ENCODE measurements at regions not wholly inside any gene's neighbourhood (a gene's known extent, or its start where the extent isn't known, plus 50 kb on each side); places are given as distances from the start of the nearest gene placed in this dataset.
"Not testable (repeated sequence)": the region's sequence is repeated elsewhere in the genome, so short reads cannot be mapped to it uniquely, and the experiment has no call there.

DNA sequence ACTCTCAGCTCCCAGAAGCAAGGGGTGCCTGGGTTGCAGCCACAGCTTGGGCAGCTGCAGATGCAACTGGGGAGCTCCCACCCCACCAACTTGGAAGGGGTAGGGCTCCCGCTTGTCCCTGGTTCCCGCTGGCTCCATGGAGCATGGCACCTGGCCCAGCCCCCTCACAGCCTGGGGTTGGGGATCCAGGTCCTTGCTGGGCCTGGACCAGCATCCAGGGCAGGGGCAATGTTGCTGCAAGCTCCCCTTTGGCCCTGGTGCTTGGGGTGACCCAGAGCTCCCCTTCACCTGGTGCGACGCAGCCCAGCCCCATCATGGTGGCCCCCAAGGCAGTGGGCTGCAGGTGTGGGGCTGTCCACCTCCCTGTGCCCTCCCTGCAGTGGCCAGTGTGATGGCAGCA is 99.6 kb upstream of the FRMD4B start:
- Mint-ChIP-seq H3K27ac (no peak overlapping the region), H3K4me1 (no peaks in the 10 kb centered on the region), H3K4me3 (no peak overlapping the region), H3K27me3 (peaks cover 7% of the 10 kb centered on the region), H3K9me3 (no peaks in the 10 kb centered on the region), H3K36me3 (ENCODE audit: low read depth) (no peaks in the 10 kb centered on the region)
- ATAC-seq (no peak), DNase-seq (no peak)

- ATAC-seq (no peak), DNase-seq (no peak)
- no peaks in the 10 kb centered on the region for H3K4me1 Mint-ChIP-seq
- no peak overlapping the region for H3K4me3 Mint-ChIP-seq
- no peaks in the 10 kb centered on the region for H3K36me3 Mint-ChIP-seq (ENCODE audit: low read depth)
- no peaks in the 10 kb centered on the region for H3K9me3 Mint-ChIP-seq
- H3K27ac Mint-ChIP-seq: no peak overlapping the region
- peaks cover 7% of the 10 kb centered on the region for H3K27me3 Mint-ChIP-seq
These were observed 98.9 kb upstream of the FRMD4B start for GRCh38 chr3:69484507-69485393.

GRCh38 chr3:69483449-69483848 is 97.6 kb upstream of the FRMD4B start:
- DNase-seq (no peak), ATAC-seq (no peak)
- Mint-ChIP-seq H3K4me3 (no peak overlapping the region), H3K27ac (no peak overlapping the region), H3K27me3 (peaks cover 7% of the 10 kb centered on the region), H3K9me3 (no peaks in the 10 kb centered on the region), H3K4me1 (no peaks in the 10 kb centered on the region), H3K36me3 (ENCODE audit: low read depth) (no peaks in the 10 kb centered on the region)

DNA sequence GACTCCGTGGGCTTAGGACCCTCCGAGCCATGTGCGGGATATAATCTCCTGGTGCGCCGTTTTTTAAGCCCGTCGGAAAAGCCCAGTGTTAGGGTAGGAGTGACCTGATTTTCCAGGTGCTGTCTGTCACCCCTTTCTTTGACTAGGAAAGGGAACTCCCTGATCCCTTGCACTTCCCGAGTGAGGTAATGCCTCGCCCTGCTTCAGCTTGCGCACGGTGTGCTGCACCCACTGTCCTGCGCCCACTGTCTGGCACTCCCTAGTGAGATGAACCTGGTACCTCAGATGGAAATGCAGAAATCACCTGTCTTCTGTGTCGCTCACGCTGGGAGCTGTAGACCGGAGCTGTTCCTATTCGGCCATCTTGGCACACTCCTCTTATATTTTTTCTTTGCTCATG is 95.1 kb upstream of the FRMD4B start:
- H3K4me1 Mint-ChIP-seq; H3K36me3 Mint-ChIP-seq (ENCODE audit: low read depth); DNase-seq; H3K27me3 Mint-ChIP-seq; ATAC-seq; H3K4me3 Mint-ChIP-seq; H3K9me3 Mint-ChIP-seq; H3K27ac Mint-ChIP-seq: not testable (repeated sequence)

- H3K27me3 Mint-ChIP-seq: peaks cover 5% of the 10 kb centered on the region
- no peaks in the 10 kb centered on the region for H3K4me1 Mint-ChIP-seq
- ATAC-seq: no peak
- H3K36me3 Mint-ChIP-seq (ENCODE audit: low read depth): no peaks in the 10 kb centered on the region
- H3K4me3 Mint-ChIP-seq: no peak overlapping the region
- H3K27ac Mint-ChIP-seq: no peak overlapping the region
- DNase-seq: no peak
- peaks cover 5% of the 10 kb centered on the region for H3K9me3 Mint-ChIP-seq
These were observed 88.3 kb upstream of the FRMD4B start for GRCh38 chr3:69474186-69474585.

GRCh38 chr3:69472093-69472492 is 86.2 kb upstream of the FRMD4B start:
- Mint-ChIP-seq H3K4me3 (no peak overlapping the region), H3K27ac (no peak overlapping the region), H3K36me3 (ENCODE audit: low read depth) (no peaks in the 10 kb centered on the region), H3K9me3 (peaks cover 5% of the 10 kb centered on the region), H3K27me3 (peaks cover 8% of the 10 kb centered on the region), H3K4me1 (no peaks in the 10 kb centered on the region)
- DNase-seq: no peak
- ATAC-seq: no peak

DNA sequence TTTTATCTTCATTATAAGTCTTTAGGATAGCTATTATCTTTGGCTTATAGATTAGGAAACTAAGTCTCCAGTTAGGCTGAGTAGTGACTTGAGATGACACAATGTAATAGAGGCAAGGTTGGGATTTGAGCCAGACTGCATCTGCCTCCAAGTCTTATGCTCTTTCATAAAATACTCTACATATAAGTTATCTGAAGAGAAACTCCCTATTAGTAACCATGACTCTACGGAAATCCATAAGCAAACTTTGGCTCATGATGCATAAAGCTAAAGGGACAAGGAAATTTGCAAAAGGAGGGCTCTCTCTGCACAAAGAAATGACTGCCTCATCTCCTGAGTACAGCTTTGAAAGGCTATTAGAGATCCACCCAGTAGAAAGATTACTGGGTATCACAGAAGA is 77.6 kb upstream of the FRMD4B start:
- peaks cover 10% of the 10 kb centered on the region for H3K27me3 Mint-ChIP-seq
- DNase-seq (no peak), ATAC-seq (no peak)
- no peaks in the 10 kb centered on the region for H3K4me1 Mint-ChIP-seq
- no peak overlapping the region for H3K4me3 Mint-ChIP-seq
- no peak overlapping the region for H3K27ac Mint-ChIP-seq
- no peaks in the 10 kb centered on the region for H3K36me3 Mint-ChIP-seq (ENCODE audit: low read depth)
- H3K9me3 Mint-ChIP-seq: no peaks in the 10 kb centered on the region

GRCh38 chr3:69462826-69463100 is 76.9 kb upstream of the FRMD4B start:
- no peak overlapping the region for H3K4me3 Mint-ChIP-seq
- no peaks in the 10 kb centered on the region for H3K36me3 Mint-ChIP-seq (ENCODE audit: low read depth)
- H3K27me3 Mint-ChIP-seq: peaks cover 14% of the 10 kb centered on the region
- H3K4me1 Mint-ChIP-seq: no peaks in the 10 kb centered on the region
- H3K9me3 Mint-ChIP-seq: no peaks in the 10 kb centered on the region
- no peak overlapping the region for H3K27ac Mint-ChIP-seq
- no peak for DNase-seq
- no peak for ATAC-seq

DNA sequence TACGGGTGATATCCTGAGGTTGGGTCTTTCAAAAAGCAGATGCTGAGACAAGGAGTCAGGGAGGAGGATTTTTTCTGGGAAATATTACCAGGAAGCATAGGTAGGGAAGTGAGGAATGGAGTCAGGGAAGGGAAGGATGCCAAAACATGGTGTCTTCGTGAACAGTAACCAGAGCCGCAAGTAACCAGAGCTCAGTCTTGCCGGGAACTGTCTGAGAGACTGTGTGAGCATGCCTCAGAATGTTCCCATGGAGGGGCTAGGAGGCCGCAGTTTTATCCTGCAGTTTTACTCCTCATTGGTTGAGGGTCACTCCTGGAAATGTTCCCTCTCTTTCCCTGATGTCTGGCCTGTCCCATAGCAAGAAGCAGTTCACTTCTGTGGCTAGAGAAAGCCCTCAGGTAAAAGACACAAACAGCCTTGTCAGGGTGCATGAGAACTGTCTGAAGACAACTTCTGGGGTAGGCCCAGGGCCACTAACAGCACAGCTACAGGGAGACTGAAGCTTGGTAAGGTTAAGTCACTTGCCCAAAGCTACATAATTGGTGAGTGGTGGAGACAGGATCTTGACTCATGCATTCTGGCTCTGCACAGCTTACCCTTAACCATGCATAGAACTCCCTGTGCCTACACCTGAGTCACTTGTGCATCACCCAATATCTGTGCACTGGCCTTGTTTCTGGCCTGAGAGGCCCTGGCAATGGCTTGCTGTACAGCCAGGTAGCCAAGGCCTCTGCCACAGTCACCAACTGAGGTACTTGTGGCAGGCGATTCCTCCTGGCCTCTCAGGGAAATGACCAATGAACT is 76.3 kb upstream of the FRMD4B start:
- no peak overlapping the region for H3K27ac Mint-ChIP-seq
- DNase-seq (no peak), ATAC-seq (peak; percentile 40)
- H3K36me3 Mint-ChIP-seq (ENCODE audit: low read depth): no peaks in the 10 kb centered on the region
- H3K9me3 Mint-ChIP-seq: no peaks in the 10 kb centered on the region
- no peaks in the 10 kb centered on the region for H3K4me1 Mint-ChIP-seq
- peaks cover 11% of the 10 kb centered on the region for H3K27me3 Mint-ChIP-seq
- H3K4me3 Mint-ChIP-seq: no peak overlapping the region

DNA sequence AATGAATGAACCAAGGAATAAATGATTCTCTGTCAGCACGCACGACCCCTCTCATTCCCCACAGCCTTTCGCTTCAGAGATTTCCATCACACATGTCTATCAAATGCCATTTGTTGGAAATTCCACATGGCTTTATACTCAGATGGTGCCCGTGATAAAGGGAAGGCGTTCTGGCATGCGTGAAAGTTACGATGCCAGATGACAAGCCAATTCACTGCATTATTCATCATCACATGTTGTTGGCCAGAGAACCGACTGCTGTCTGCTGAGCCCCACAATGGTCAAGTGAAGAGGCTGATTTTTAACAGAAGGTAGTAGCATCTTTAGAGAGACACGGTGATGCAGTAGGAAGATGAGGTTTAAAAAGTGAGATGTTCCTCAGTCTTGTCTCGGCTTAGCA is 74.1 kb upstream of the FRMD4B start:
- no peak for ATAC-seq
- Mint-ChIP-seq H3K4me1 (no peaks in the 10 kb centered on the region), H3K36me3 (ENCODE audit: low read depth) (no peaks in the 10 kb centered on the region), H3K4me3 (no peak overlapping the region), H3K27me3 (peaks cover 9% of the 10 kb centered on the region), H3K9me3 (no peaks in the 10 kb centered on the region), H3K27ac (no peak overlapping the region)
- DNase-seq: no peak

- DNase-seq (no peak), ATAC-seq (no peak)
- H3K4me1 Mint-ChIP-seq: no peaks in the 10 kb centered on the region
- H3K27me3 Mint-ChIP-seq: peaks cover 5% of the 10 kb centered on the region
- H3K4me3 Mint-ChIP-seq: no peak overlapping the region
- H3K36me3 Mint-ChIP-seq (ENCODE audit: low read depth): no peaks in the 10 kb centered on the region
- H3K27ac Mint-ChIP-seq: no peak overlapping the region
- H3K9me3 Mint-ChIP-seq: no peaks in the 10 kb centered on the region
These were observed 73.0 kb upstream of the FRMD4B start for GRCh38 chr3:69458803-69459365.

DNA sequence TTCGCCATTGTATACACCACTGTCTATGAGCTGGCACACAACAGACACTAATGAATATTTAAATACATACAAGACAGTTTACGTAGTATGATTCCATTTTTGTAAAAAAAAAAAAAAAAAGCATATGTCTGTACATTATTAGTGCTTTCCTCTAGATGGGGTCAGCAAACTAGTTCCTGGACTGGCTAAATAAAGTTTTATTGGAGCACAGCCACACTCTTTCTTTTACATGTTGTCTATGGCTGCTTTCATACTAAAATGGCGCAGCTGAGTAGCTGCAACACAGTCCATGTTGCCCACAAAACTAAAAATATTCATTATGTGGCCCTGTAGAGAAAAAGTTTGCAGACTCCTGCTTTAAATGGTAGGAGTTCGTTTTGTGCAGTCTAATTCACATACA is 70.7 kb upstream of the FRMD4B start:
- no peak for DNase-seq
- ATAC-seq: no peak
- no peaks in the 10 kb centered on the region for H3K4me1 Mint-ChIP-seq

DNA sequence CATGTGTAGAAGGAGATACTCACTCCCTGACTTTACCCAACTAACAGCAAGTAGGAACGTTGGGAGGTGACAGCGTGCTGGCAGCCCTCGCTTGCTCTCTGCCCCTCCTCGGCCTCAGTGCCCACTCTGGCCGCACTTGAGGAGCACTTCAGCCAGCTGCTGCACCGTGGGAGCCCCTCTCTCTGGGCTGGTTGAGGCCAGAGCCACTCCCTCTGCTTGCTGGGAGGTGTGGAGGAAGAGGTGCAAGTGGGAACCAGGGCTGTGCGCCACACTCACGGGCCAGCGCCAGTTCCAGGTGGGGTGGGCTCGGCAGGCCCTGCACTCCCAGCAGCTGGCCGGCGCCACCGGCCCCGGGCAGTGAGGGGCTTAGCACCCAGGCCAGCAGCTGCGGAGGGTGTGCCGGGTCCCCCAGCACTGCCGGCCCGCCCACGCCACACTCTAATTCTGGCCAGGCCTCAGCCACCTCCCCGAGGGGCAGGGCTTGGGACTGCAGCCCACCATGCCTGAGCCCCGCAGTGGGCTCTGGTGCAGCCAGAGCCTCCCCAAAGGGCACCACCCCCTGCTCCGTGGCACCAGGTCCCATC is 68.4 kb upstream of the FRMD4B start:
- Mint-ChIP-seq H3K27ac (no peak overlapping the region), H3K27me3 (peaks cover 5% of the 10 kb centered on the region), H3K9me3 (no peaks in the 10 kb centered on the region), H3K36me3 (ENCODE audit: low read depth) (no peaks in the 10 kb centered on the region), H3K4me1 (no peaks in the 10 kb centered on the region), H3K4me3 (no peak overlapping the region)
- DNase-seq: no peak
- no peak for ATAC-seq

More for the DNA sequence above, 70.7 kb upstream of the FRMD4B start:
- no peak overlapping the region for H3K4me3 Mint-ChIP-seq
- H3K9me3 Mint-ChIP-seq: no peaks in the 10 kb centered on the region
- H3K27ac Mint-ChIP-seq: no peak overlapping the region
- H3K27me3 Mint-ChIP-seq: peaks cover 5% of the 10 kb centered on the region
- H3K36me3 Mint-ChIP-seq (ENCODE audit: low read depth): no peaks in the 10 kb centered on the region

DNA sequence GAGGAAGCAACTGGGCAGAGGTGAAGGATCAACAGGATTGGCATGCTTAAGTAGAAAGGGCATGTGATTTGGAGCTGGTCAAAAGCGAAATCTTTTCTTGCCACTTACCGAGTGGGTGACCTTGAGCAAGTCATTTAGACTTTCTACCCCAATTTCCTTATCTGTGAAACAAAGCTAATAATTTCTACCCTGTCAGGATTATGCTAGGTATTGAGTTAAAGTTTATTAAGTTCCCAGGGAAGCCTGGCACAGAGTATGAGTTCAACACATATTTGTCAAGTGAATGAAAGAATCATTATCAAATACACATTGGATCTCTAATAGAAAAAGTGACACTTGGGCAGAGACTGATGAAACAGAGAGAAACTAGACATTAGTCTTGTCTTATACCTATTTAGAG is 66.4 kb upstream of the FRMD4B start:
- ATAC-seq (no peak), DNase-seq (no peak)
- Mint-ChIP-seq H3K4me1 (no peaks in the 10 kb centered on the region), H3K27me3 (no peaks in the 10 kb centered on the region), H3K4me3 (no peak overlapping the region), H3K9me3 (no peaks in the 10 kb centered on the region), H3K36me3 (ENCODE audit: low read depth) (no peaks in the 10 kb centered on the region), H3K27ac (no peak overlapping the region)

GRCh38 chr3:69451594-69451993 is 65.7 kb upstream of the FRMD4B start:
- no peaks in the 10 kb centered on the region for H3K36me3 Mint-ChIP-seq (ENCODE audit: low read depth)
- DNase-seq (no peak), ATAC-seq (no peak)
- no peaks in the 10 kb centered on the region for H3K27me3 Mint-ChIP-seq
- no peaks in the 10 kb centered on the region for H3K9me3 Mint-ChIP-seq
- no peak overlapping the region for H3K27ac Mint-ChIP-seq
- no peaks in the 10 kb centered on the region for H3K4me1 Mint-ChIP-seq
- no peak overlapping the region for H3K4me3 Mint-ChIP-seq
